Right renal cortex interstitium (tissue), 3 donors: ENCODE measurements at regions not wholly inside any gene's neighbourhood (a gene's known extent, or its start where the extent isn't known, plus 50 kb on each side); places are given as distances from the start of the nearest gene placed in this dataset.

Source experiments
- DNase-seq, 3 donors: peaks; one replicate each; pipeline ENCODE4 v3.0.0-alpha.2; 2013; ENCODE audit warnings: low read depth in 3 of 3, low spot score in 2 of 3

GRCh38 chr6:23183846-23184245 is 614.5 kb downstream of the HDGFL1 start:
- DNase-seq: no peak

- DNase-seq: peak in 2 of 3 donors; percentile 36 to 41
These were observed 615.0 kb downstream of the HDGFL1 start for GRCh38 chr6:23184351-23184750.

- DNase-seq: no peak
These were observed 626.1 kb downstream of the HDGFL1 start for GRCh38 chr6:23195487-23195886.

DNA sequence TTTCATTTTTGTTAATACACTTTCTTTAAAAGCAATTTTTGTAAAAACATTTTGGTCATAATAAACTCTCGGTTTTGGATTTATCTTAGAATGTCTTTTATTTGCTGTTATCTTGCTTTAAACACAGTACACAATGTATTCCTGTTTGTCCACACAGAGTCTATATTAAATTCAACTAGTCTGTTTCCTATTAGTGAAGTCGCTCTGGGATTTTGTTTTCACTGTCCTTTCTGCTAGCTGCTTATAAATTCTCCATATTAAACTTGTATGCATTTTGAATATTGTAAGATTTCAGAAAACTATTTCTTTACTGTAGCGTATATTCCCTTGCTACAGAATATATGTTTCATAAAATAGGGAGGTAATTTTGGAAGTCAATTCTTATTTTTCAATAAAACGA is 630.2 kb downstream of the HDGFL1 start:
- no peak for DNase-seq

GRCh38 chr6:23200946-23201345 is 631.6 kb downstream of the HDGFL1 start:
- DNase-seq: peak in 2 of 3 donors; percentile 42 to 49

- no peak for DNase-seq
These were observed 632.8 kb downstream of the HDGFL1 start for GRCh38 chr6:23202207-23202606.

DNA sequence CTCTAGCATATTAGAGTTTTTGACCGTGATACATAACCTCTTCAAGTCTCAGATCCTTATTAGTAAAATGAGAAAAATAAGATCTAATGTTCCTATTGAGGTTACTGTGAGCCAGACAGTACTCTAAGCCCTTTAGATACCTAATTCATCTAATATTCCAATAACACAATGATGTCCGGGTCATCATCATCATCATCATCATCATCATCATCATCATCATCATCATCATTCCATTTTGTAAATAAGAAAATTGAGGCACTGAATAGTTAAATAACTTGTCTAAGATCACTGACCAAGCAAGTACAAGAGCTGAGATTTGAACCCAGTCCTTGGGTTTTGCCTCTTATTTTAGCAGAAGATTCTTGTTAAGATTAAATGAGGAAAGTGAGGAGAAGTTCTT is 643.0 kb downstream of the HDGFL1 start:
- DNase-seq: no peak

DNA sequence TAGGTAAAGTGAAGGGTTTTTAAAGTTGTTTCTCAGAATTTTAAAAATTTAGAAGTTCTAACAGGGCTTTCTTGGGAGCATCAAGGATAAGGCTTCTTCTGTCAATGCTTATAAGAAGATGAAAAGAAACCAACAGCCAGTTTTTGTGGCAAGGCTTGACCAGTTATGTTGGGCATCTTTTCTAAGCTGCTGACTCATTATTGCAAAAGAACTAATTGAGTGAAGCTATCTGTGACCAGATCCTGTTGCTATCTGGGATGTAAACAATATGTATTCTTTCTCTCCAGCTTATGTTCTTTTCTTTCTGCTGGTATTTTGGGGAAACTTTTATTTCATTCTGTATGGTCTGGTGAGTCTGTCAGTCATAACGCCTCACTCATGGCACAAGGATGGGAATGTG is 643.8 kb downstream of the HDGFL1 start:
- DNase-seq: no peak

DNA sequence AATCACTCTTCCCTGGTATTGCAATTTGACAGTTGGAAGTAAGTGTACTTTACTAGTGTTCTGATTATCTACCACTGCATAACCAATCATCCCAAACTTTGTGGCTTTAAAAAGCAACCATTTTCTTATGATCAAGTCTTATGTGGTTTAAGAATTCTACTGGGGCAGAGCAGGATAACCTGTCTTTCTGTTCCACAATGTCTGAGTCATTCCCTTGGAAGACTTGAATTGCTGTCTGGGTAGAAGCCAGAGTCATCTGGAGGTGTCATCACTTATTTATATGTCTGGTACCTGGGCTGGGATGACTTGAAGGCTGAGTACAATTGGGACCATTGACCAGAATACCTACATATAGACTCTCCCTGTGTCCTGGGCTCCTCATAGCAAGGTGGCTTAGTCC is 644.3 kb downstream of the HDGFL1 start:
- DNase-seq: no peak

DNA sequence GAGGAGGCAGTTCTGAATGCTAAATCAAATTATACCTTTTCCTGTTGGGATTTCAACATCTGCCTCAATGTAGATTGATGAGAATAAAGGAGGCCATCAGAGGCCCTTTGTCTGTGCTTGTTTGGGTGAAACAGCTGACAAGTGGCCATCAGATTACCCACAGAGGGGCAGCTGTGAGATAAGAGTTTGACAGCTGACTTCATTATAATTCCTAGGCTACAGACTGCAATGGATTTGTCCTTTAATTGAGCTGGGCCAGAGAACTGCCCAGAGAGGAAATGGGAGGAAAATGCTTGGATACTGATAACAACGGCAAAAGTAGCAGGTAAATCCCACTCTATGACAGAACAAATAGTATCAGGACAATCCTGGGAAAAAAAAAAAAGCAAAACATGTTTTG is 649.4 kb downstream of the HDGFL1 start:
- no peak for DNase-seq

DNA sequence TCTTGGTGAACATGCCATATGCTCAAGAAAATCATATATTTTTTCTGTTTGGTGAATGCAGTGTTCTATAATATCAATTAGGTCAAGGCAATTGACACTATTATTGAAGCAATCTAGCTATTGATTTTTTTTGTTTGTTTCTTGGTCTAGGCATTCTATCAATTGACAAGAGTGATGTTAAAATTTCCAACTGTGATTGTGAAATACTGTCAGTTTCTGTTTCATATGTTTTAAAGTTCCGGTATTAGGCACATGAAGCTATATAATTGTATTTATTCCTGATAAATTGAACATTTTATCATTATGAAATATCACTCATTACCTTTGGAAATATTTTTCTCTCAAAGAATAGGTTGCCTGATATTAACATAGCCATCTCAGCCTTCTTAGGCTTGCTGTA is 653.4 kb downstream of the HDGFL1 start:
- no peak for DNase-seq

DNA sequence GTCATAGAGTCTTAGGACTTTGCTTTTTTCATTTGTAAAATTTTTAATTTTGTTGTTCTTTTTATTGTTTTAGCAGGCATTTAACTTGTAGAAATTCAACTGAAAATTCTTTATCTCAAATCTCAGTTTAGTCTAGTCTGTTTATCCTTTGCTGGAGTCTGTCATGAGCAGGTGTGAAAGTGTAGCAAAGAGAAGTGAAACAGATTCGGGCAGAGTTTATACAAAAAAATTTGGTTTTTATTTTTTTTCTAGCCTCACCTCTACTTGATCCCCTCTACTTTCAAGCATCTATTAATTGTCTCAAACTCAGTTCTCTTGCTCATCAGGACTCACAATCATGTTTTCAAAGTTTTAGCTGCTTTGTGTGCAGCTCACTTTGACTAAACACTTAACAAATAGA is 655.2 kb downstream of the HDGFL1 start:
- DNase-seq: no peak

DNA sequence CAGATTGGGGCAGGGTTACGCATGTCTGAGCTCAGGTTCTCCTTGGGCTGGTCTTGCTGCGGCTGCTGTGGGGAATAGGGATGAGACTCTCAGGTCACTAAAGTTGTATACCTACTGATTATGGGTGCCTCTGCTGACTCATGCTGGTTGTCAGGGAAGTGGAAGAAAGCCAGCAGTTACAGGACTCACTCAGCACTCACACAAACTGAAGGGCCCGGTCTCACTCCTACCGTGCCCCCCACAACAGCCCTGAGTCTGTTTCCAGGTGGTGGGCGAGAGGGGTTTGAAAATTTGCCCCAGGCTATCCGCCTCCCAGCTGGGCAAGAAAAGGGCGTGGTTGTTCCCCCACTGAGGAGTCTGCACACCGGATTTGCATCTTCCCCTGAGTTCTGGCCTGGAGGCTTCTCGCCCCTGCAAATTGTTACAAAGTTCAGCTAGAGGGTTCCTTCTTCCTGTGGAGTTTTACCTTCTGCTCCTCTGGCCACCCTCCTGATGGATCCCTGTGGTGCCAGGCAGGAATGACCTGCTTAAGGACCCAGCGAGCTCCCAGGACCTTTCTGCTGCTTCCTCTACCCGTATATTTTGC is 659.2 kb downstream of the HDGFL1 start:
- no peak for DNase-seq

DNA sequence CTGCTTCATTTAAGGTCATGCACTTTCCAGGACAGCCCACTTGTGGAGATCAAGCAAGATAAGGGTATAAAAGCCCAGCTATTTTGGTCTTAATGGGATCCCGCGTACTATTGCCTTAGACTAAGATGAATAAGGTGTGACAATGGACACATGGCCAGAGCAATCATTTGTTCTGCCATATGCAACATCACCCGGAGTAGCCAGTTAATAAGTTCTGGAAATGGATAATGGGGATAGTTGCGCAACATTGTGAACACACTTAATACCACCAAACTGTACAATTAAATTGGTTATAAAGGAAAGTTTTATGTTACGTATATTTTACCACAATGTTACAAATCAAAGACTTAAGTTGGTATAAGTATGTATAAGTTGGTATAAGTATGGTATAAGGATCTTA is 674.5 kb downstream of the HDGFL1 start:
- no peak for DNase-seq

DNA sequence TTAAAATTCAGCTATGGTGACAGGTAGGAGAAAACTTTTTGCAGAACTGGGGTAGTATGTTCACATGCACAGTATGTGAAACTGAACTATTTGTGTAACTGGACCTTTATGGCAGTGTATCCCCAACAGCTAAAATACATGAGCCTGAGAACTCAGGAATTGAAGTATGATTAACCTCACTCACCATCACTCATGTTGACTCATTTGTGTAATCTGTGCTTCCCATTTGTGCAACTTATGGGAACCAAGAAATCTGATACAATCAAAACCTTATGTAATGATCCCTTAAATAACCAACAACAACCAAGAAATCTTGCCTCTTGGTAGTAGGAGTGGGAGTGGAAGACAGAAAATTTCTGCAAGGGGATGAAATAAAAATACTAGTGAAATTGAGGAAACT is 674.9 kb downstream of the HDGFL1 start:
- DNase-seq: no peak

DNA sequence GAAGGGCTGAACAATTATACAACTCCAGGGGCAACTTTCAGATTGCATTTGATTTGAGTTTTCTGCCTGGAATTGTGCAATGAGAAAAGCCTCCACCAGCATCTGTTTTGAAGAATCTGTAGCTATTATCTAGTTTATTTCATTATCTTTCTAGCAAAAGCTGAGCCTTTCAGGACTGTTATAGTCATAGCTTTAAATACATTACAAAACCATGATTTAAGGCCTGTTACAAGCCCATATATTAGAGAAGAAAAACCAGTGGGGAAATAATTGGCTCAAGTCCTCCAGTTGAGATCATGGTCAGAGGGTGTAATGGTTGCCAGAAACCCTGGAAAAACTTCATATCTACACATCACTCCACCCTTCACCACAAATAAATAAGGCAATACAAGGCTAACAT is 676.2 kb downstream of the HDGFL1 start:
- no peak for DNase-seq

GRCh38 chr6:23246896-23247295 is 677.5 kb downstream of the HDGFL1 start:
- no peak for DNase-seq

- DNase-seq: no peak
These were observed 681.2 kb downstream of the HDGFL1 start for GRCh38 chr6:23250556-23250955.

GRCh38 chr6:23262864-23263263 is 693.5 kb downstream of the HDGFL1 start:
- DNase-seq: no peak

DNA sequence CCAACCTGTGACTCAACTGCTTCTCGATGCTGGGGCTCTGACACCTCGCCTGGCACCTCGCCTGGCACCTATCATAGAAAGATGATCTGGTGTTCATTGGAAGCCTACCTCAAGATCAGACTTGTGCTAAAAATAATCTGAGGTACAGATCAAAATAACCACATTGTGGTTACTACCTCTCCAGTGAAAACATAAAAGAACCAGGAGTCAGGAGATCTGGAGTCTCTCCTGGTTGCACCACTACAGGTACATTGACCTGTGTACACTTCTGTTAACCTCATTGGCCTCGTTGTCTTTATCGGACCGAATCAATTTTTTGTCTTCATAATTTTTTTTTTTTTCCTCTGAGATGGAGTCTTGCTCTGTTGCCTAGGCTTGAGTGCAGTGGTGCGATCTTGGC is 695.9 kb downstream of the HDGFL1 start:
- DNase-seq: no peak

GRCh38 chr6:23266536-23266935 is 697.2 kb downstream of the HDGFL1 start:
- DNase-seq: no peak

DNA sequence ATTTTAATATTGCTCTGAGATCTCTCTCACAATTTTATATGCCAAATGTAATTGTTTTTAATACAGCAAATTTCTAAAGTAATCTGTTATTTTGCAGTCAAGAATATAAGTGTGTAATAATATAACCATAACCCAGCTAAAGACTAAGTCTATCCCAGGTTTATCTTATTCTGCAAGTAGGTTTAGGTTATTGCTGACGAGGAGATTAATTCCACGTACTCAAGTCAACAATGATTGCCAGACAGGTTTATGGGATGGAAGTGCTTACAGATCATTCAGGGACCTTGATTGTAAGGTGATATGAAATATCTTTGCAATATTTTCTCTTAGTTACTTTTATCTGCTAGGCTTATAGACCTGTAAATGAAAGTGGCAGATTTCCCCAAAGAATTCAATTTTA is 698.3 kb downstream of the HDGFL1 start:
- no peak for DNase-seq

- DNase-seq: no peak
These were observed 699.0 kb downstream of the HDGFL1 start for GRCh38 chr6:23268348-23268747.
